ENCODE measurements at regions not wholly inside any gene's neighbourhood (a gene's known extent, or its start where the extent isn't known, plus 50 kb on each side); places are given as distances from the start of the nearest gene placed in this dataset.

DNA sequence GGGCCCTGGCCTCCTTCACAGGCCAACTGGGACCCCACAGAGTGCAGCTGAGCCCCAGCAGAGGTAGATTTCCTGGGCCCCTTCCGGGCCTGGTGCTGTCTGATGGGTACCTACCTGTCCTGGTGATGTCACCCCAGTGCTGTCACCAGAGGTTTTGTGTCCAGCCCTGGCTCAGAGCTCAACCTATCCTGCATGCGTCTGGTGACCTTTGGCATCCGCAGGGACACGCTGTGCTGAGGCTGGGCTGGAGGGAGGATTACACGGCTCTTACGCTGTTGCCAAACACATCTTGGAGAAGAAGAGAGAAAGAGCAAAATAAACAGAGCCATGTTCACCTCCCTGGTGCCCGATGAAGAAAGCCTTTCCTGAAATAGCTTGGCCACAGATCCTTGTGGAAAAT is 70.6 kb upstream of the MED9 start (continued):
- TF ChIP-seq ZNF644 (CRISPR knock-in tag; IDR thresholded peaks at IDR 0.05; ENCODE audit: low read depth): 0 out of 2 replicates have a peak, but pooled peaks have one; percentile 54
- peak; percentile 43 for TF ChIP-seq ZBTB21 (CRISPR knock-in tag; IDR thresholded peaks at IDR 0.05)
- no peak for TF ChIP-seq KLF12 (CRISPR knock-in tag; IDR thresholded peaks at IDR 0.05; ENCODE audit: borderline replicate concordance)
- no peak for TF ChIP-seq FIP1L1 (IDR thresholded peaks at IDR 0.05; ENCODE audit: borderline replicate concordance, insufficient read depth, low read depth, low read length)
- no peak for TF ChIP-seq CENPX (CRISPR knock-in tag; IDR thresholded peaks at IDR 0.05)
- TF ChIP-seq RAD21 (CRISPR knock-in tag; IDR thresholded peaks at IDR 0.05): no peak
- peak; percentile 70 for TF ChIP-seq RARA (CRISPR knock-in tag; IDR thresholded peaks at IDR 0.05)
- TF ChIP-seq MZF1 (CRISPR knock-in tag; IDR thresholded peaks at IDR 0.05; ENCODE audit: borderline replicate concordance): no peak
- TF ChIP-seq ZMYM4 (CRISPR knock-in tag; IDR thresholded peaks at IDR 0.05): peak; percentile 33; the same call in 1 of the 2 replicates
- TF ChIP-seq CCAR2 (optimal IDR thresholded peaks at IDR 0.05; ENCODE audit: low read depth, low read length): no peak
- no peak for TF ChIP-seq U2AF2 (IDR thresholded peaks at IDR 0.05; ENCODE audit: low read depth, low read length)
- no peak for TF ChIP-seq TRIM24 (CRISPR knock-in tag; IDR thresholded peaks at IDR 0.05)
- TF ChIP-seq HNF1B (CRISPR knock-in tag; IDR thresholded peaks at IDR 0.05): no peak
- no peak for TF ChIP-seq ETV5 (CRISPR knock-in tag; IDR thresholded peaks at IDR 0.05; ENCODE audit: borderline replicate concordance)
- TF ChIP-seq GATAD1 (CRISPR knock-in tag; IDR thresholded peaks at IDR 0.05): no peak
- TF ChIP-seq, protein P1, sequence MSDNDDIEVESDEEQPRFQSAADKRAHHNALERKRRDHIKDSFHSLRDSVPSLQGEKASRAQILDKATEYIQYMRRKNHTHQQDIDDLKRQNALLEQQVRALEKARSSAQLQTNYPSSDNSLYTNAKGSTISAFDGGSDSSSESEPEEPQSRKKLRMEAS (IDR thresholded peaks at IDR 0.05): 0 out of 2 replicates have a peak, but pooled peaks have one; percentile 29
- TF ChIP-seq POLR2A (IDR thresholded peaks at IDR 0.05; ENCODE audit: insufficient read depth in 1 of 2, low read depth in 2 of 2, low read length in 2 of 2): no peak
- TF ChIP-seq ZNF430 (CRISPR knock-in tag; IDR thresholded peaks at IDR 0.05): no peak
- no peak for TF ChIP-seq JARID2 (CRISPR knock-in tag; IDR thresholded peaks at IDR 0.05; ENCODE audit: insufficient replicate concordance)
- TF ChIP-seq, protein P2, sequence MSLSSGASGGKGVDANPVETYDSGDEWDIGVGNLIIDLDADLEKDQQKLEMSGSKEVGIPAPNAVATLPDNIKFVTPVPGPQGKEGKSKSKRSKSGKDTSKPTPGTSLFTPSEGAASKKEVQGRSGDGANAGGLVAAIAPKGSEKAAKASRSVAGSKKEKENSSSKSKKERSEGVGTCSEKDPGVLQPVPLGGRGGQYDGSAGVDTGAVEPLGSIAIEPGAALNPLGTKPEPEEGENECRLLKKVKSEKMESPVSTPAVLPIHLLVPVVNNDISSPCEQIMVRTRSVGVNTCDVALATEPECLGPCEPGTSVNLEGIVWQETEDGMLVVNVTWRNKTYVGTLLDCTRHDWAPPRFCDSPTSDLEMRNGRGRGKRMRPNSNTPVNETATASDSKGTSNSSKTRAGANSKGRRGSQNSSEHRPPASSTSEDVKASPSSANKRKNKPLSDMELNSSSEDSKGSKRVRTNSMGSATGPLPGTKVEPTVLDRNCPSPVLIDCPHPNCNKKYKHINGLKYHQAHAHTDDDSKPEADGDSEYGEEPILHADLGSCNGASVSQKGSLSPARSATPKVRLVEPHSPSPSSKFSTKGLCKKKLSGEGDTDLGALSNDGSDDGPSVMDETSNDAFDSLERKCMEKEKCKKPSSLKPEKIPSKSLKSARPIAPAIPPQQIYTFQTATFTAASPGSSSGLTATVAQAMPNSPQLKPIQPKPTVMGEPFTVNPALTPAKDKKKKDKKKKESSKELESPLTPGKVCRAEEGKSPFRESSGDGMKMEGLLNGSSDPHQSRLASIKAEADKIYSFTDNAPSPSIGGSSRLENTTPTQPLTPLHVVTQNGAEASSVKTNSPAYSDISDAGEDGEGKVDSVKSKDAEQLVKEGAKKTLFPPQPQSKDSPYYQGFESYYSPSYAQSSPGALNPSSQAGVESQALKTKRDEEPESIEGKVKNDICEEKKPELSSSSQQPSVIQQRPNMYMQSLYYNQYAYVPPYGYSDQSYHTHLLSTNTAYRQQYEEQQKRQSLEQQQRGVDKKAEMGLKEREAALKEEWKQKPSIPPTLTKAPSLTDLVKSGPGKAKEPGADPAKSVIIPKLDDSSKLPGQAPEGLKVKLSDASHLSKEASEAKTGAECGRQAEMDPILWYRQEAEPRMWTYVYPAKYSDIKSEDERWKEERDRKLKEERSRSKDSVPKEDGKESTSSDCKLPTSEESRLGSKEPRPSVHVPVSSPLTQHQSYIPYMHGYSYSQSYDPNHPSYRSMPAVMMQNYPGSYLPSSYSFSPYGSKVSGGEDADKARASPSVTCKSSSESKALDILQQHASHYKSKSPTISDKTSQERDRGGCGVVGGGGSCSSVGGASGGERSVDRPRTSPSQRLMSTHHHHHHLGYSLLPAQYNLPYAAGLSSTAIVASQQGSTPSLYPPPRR (CRISPR knock-in tag; IDR thresholded peaks at IDR 0.05; ENCODE audit: borderline replicate concordance): no peak
- TF ChIP-seq ETS1 (CRISPR knock-in tag; IDR thresholded peaks at IDR 0.05): no peak
- TF ChIP-seq U2AF1 (optimal IDR thresholded peaks at IDR 0.05; ENCODE audit: low read depth, low read length): no peak
- TF ChIP-seq HNRNPL (IDR thresholded peaks at IDR 0.05; ENCODE audit: low read depth, low read length): no peak
- no peak for TF ChIP-seq GLI4 (CRISPR knock-in tag; IDR thresholded peaks at IDR 0.05; ENCODE audit: borderline replicate concordance)
